ENCODE measurements at regions not wholly inside any gene's neighbourhood (a gene's known extent, or its start where the extent isn't known, plus 50 kb on each side); places are given as distances from the start of the nearest gene placed in this dataset.
"Not testable (repeated sequence)": the region's sequence is repeated elsewhere in the genome, so short reads cannot be mapped to it uniquely, and the experiment has no call there.

- no peak for DNase-seq
These were observed 53.7 kb upstream of the OTOGL start for GRCh38 chr12:80045594-80045993.

GRCh38 chr12:80044694-80045046, 54.7 kb upstream of the OTOGL start:
- DNase-seq = no peak

- DNase-seq = no peak
These were observed 57.6 kb upstream of the OTOGL start for GRCh38 chr12:80041692-80042091.

- DNase-seq = no peak
These were observed 58.3 kb upstream of the OTOGL start for GRCh38 chr12:80041071-80041470.

DNA sequence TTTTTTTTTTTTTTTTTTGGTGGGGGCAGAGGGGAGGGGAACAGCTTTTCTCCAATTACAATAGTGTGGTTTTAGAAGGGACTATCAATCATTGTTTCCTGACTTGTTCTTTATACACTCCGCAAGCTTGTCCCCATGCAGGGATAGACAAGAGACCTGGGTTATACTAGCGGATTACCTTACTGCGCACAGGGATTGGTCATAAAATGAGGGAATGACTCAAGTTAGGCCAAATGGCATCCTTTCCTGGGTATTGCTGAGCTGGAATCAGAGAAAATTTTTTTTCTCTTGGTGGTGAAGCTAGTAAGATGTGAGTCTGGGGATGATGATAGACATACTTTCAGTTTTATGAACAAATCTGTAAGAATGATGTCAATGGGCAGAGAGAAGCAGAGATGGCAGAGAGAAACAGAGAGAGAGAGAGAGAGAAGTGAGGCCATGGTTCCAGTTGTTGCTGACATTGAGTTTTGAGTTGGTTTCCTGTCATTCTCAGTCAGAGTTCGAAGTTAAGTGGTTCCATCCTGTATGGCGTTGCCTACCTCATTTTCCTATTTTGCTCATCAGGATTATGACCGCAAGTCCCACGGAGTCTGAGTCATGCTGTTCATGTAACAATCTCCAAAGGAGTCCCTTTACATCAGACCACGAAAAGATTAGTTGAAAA, 59.1 kb upstream of the OTOGL start:
- DNase-seq = no peak

GRCh38 chr12:80038062-80038560, 61.2 kb upstream of the OTOGL start:
- no peak for DNase-seq

GRCh38 chr12:80033448-80033847, 65.9 kb upstream of the OTOGL start:
- DNase-seq = no peak

GRCh38 chr12:80032946-80033345, 66.4 kb upstream of the OTOGL start:
- no peak for DNase-seq

- no peak for DNase-seq
These were observed 68.1 kb upstream of the OTOGL start for GRCh38 chr12:80031229-80031628.

DNA sequence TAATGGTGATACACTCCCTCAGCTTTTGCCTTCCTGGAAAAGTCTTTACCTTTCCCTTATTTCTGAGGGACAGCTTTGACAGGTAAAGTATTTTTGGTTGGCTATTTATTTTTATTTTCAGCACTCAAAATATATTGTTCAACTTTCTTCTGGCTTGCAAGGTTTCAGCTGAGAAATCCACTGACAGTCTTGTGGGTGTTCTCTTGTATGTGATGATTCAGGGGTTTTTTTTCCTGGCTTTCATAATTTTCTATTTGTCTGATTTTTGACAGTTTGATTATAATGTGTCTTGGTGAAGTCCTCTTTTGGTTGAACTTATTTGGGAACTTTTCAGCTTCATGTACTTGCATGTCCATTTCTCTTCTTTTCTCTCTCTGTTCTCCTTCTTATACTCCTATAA, 73.7 kb upstream of the OTOGL start:
- no peak for DNase-seq

DNA sequence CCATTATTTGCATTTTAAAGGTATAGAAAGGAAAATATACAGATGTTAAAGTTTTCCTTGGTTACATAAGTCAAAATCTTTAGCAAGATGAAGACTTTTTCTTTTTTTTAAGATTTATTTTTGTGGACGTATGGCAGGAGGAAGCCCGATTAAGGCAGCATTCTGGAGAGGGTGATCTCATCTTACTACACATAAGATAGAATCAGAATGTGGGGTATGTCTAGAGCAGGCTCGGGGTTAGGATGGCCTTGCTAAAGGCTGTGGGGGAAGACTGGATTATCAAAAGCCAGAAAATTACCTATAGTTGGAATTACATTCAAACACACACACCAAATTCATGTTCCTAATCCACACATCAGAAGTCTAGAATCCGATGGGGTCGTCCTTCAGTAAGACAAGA, 79.6 kb upstream of the OTOGL start:
- DNase-seq = no peak

DNA sequence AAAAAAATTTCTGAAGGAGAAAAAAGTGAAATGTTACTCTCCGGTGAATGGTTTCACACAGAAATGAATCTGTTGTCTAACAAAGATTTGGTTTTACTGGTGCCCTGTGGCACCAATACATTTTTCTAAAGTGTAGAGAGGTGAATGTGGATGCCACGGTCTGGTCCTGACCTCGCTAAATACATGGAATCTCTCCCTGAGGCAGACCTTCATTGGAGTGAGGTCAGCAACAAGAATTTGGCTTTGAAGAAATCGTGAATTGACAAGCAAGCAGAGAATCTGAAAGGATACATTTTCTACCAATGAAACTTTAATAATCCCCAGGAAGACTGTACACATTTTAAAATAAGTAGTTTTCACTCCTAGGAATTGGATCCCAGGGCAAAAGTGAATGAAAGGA, 81.2 kb upstream of the OTOGL start:
- no peak for DNase-seq

GRCh38 chr12:80017261-80017870, 82.0 kb upstream of the OTOGL start:
- no peak for DNase-seq

DNA sequence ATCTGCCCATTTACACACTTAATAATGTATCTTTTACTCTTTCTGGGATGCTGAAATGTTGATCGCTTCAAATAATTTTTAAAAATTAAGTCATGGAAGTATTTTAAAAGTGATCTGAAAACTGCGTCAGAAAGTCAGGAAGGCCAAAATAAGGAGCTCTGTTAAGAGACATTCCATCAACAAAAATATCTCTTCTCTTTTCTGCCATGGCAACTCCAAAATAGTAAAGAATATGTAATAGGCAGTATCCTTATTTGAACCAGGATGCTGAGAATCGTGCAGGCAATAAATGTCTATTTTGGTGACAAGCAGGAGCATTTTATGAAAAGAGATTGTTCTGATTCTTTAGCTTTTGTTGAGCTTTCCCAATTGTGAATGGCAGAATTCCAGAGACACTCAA, 81.8 kb upstream of the PPP1R12A start:
- no peak for DNase-seq

- DNase-seq = no peak
These were observed 80.8 kb upstream of the PPP1R12A start for GRCh38 chr12:80015660-80016059.

DNA sequence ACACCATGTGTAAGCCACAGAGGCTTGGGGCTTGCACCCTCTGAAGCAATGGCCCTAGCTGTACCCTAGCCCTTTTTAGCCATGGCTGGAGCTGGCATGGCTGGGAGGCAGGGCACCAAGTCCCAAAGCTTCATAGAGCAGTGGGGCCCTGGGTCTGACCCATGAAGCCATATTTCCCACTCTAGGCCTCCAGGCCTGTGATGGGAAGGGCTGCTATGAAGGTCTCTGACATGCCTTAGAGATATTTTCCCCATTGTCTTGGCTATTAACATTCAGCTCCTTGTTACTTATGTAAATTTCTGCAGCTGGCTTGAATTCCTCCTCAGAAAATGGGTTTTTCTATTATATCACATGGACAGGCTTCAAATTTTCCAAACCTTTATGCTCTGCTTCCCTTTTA, 68.8 kb upstream of the PPP1R12A start:
- not testable (repeated sequence) for DNase-seq

DNA sequence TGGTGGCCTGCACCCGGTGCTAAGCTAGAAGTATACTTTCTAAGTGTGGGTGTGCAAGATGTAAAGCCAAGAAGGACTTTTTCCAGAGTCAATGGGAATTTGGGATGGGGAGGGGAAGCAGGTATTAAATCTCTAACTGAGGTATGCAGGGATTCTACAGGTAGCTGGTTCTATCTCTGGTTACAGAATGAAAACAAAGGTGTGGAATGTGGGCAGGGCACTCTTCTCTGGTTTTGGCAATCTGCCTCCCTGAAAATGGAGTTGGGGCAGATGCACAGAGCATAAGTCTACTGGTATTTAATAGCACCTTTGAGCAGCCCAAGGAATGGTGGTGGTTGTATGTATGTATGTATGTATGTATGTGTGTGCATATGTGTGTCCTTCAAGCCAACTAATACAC, 66.7 kb upstream of the PPP1R12A start:
- DNase-seq = no peak

GRCh38 chr12:80000831-80001230, 65.9 kb upstream of the PPP1R12A start:
- DNase-seq = no peak

- DNase-seq = no peak
These were observed 63.7 kb upstream of the PPP1R12A start for GRCh38 chr12:79998554-79998953.

- no peak for DNase-seq
These were observed 62.3 kb upstream of the PPP1R12A start for GRCh38 chr12:79997096-79997791.

DNA sequence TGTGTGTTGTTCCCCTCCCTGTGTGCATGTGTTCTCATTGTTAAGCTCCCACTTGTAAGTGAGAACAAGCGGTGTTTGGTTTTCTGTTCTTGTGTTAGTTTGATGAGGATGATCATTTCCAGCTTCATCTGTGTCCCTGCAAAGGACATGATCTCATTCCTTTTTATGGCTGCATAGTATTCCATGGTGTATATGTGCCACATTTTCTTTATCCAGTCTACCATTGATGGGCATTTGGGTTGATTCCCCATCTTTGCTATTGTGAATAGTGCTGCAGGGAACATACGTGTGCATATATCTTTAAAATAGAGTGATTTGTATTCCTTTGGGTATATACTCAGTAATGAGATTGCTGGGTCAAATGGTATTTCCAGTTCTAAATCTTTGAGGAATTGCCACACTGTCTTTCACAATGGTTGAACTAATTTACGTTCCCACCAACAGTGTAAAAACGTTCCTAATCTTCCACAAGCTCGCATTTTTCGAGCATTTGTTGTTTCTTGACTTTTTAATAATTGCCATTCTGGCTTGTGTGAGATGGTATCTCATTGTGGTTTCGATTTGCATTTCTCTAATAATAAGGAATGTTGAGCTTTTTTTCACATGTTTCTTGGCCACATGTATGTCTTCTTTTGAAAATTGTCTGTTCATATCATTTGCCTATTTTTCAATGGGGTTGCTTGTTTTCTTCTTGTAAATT, 60.6 kb upstream of the PPP1R12A start:
- not testable (repeated sequence) for DNase-seq

DNA sequence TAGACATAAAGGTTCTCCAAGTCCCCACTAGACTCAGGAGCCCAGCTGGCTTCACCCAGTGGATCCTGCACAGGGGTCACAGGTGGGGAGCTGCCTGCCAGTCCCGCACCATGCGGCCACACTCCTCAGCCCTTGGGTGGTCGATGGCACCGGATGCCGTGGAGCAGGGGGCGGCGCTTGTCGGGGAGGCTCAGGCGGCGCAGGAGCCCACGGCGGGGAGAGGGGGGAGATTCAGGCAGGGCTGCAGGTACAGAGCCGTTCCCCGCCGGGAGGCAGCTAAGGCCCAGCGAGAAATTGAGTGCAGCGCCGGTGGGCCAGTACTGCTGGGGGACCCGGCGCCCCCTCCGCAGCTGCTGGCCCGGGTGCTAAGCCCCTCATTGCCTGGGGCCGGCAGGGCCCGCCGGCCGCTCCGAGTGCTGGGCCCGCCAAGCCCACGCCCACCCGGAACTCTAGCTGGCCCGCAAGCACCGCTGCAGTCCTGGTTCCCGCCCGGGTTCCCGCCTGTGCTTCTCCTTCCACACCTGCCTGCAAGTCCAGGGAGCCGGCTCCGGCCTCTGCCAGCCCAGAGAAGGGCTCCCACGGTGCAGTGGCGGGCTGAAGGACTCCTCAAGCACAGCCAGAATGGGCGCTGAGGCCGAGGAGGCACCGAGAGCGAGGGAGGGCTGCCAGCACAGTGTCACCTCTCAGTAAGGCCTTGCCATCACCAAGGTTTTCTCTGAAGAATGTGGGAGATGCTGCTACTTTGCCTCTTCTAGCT, 58.4 kb upstream of the PPP1R12A start:
- DNase-seq = no peak

- no peak for DNase-seq
These were observed 56.7 kb upstream of the PPP1R12A start for GRCh38 chr12:79991586-79991985.

All from NCI-H1417 (cell line).